ENCODE measurements at regions not wholly inside any gene's neighbourhood (a gene's known extent, or its start where the extent isn't known, plus 50 kb on each side); places are given as distances from the start of the nearest gene placed in this dataset.

GRCh38 chr12:78584695-78585094 lies 279.9 kb upstream of the SYT1 start:
- DNase-seq (ENCODE audit: low read depth, low spot score): no peak

DNA sequence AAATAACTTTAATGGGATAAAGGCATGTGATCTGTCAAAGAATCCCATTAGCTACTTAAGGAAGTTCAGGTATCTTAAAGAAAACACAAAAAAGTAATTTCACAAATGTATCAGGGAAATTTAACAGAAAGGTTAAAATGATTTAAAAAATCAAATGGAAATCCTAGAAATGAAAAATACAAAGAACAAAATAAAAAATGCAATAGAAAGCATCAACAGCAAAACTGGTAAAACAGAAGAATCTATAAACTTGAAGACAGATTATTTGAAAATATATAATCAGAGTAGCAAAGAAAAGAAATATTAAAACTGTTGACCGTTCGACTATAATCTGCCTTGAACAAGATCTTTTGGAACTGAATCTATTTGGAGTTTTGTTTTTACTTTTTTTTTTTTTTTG lies 279.4 kb upstream of the SYT1 start:
- no peak for DNase-seq (ENCODE audit: low read depth, low spot score)

DNA sequence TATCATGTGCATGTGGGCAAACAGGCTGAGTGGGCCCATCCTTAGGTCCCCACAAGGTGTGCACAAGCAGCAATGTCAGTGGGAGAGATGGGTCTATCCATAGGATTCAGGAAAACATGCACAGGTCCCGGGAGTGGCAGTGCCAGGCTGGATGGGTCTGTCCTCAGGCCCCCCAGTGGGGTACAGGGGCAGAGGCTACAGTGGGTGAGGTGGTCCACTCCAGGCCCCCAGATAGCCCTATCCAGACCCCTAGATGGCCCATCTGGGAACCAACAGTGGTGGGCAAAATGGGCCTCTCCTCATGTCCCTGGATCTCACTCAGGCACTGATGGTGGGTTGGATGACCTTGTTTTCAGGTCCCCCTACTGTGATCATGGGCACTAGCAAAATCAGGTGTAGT lies 277.8 kb upstream of the SYT1 start:
- DNase-seq (ENCODE audit: low read depth, low spot score): no peak

DNA sequence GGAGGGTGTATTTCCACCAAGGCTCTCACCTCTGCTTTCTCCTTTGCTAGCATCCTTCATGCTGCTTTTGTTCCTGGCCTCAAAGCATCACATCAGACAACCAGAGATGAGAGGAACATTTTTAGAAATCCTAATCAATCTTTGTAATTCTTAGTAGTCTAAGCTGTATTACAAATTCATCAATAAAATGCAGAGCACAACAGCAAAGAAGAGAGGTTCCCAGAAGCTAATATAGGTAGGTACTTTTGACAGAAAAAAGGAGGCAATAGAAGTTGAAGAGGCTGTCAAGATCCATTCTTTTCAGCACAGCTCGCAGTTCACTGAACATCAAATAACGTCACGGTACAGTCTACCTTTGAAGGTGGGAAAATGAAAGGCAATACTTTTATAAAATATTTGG lies 265.2 kb upstream of the SYT1 start:
- DNase-seq (ENCODE audit: low read depth, low spot score): no peak

DNA sequence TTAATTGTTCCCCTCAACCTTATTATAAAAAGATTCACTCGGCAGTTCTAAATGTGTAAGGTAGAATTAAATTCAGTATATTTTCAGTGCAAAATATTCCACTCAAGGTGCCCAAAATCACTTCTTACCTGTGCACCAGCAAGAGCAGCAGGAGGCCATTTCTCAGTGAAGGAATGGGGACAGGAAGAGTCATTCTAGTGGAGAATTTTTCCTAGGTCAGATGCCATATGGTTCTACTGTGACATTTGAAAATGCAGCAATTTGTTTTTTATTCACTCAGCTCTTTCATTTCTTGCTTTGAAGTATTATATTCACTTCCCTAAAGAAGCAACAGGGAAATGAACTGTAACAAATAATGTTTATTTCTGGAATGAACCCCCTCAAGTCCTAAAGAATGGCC lies 264.0 kb upstream of the SYT1 start:
- no peak for DNase-seq (ENCODE audit: low read depth, low spot score)

- DNase-seq (ENCODE audit: low read depth, low spot score): no peak
Observed at GRCh38 chr12:78611504-78611903, 253.1 kb upstream of the SYT1 start.

GRCh38 chr12:78612190-78612589 lies 252.4 kb upstream of the SYT1 start:
- DNase-seq (ENCODE audit: low read depth, low spot score): no peak

DNA sequence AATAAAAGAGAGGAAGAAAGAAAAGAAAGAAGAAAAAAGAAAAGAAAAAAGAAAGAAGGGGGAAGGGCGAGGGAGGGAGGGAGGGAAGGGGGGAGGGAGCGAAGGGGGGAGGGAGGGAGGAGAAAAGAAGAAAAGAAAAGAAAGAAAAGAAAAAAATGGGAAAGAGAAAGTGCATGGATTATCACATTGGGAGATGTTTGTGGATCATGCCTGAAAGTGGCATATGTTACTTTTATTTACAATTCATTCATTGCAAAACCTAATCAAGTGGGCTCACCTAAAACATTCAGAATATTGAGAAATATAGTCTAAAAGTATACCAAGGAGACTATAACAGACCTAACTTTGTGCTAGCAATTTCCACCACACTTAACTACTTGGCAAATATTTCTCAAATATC lies 246.9 kb upstream of the SYT1 start:
- DNase-seq (ENCODE audit: low read depth, low spot score): no peak

- DNase-seq (ENCODE audit: low read depth, low spot score): no peak
Observed at GRCh38 chr12:78622529-78623195, 241.9 kb upstream of the SYT1 start.

DNA sequence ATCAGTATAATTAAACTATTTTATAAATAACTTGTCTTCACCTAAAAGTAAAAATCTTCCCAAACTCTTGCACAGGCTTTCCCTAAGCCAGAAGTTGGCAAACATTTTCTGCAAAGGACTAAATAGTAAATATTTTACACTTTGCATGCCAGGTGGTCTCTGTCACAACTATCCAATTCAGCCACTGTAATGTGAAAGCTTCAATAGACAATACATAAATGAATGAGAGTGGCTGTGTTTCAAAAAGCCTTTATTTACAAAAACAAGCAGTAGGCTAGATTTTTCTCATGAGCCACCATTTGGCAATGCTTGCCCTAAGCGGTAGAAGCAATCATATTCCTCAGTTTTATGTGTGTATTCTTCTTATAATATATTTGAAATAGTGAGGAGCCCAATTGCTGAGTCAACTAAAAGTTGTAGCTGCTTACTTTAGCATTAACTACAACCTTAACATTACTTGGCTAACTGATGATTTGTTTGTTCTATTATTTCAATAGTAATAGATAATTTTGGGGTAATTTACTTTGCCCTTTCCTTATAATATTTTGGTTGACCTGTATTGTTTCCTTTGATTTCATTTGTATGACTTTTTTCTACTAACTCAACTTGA lies 236.0 kb upstream of the SYT1 start:
- no peak for DNase-seq (ENCODE audit: low read depth, low spot score)

- no peak for DNase-seq (ENCODE audit: low read depth, low spot score)
Observed at GRCh38 chr12:78636231-78636855, 228.2 kb upstream of the SYT1 start.

GRCh38 chr12:78641837-78642423 lies 222.6 kb upstream of the SYT1 start:
- no peak for DNase-seq (ENCODE audit: low read depth, low spot score)

- DNase-seq (ENCODE audit: low read depth, low spot score): peak; percentile 3
Observed at GRCh38 chr12:78645956-78646355, 218.6 kb upstream of the SYT1 start.

- DNase-seq (ENCODE audit: low read depth, low spot score): peak; percentile 57
Observed at GRCh38 chr12:78651755-78652154, 212.8 kb upstream of the SYT1 start.

DNA sequence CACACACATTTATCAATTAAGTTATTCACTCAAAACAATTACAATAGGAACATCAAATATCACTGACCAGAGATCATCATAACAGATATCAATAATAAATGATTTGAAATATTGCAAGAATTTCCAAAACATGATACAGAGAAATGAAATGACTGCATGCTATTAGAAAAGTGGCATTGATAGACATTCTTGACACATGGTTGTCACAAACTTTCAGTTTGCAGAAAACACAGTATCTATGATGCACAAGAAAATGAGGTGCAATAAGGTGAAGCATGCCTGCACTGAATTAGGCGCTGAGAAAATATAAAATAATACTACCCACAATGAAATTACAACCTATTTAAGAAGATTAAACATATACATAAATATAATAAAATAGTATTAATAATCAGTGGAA lies 198.0 kb upstream of the SYT1 start:
- DNase-seq (ENCODE audit: low read depth, low spot score): no peak

GRCh38 chr12:78671295-78671694 lies 193.3 kb upstream of the SYT1 start:
- DNase-seq (ENCODE audit: low read depth, low spot score): peak; percentile 92

DNA sequence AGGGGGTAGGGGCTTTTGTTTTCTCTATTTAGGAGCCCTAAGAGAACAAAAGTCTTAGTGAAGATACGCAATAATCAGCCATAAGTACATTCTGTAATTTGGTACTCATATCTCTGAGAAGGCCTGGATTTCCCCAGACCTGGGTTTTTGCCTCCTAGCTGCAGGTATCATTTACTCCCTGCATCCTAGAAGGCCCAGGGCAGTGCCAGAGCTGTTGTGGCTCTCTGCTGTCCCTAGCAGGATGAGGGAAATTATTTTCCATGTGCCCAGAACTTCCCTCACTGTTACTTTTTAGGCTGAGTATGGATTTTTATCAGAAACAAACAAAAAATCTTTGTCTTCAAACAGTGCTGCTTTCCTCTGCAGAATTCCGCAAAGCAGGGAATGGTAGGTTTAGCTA lies 192.5 kb upstream of the SYT1 start:
- peak; percentile 1 for DNase-seq (ENCODE audit: low read depth, low spot score)

- DNase-seq (ENCODE audit: low read depth, low spot score): peak; percentile 44
Observed at GRCh38 chr12:78674311-78675090, 190.1 kb upstream of the SYT1 start.

- no peak for DNase-seq (ENCODE audit: low read depth, low spot score)
Observed at GRCh38 chr12:78680596-78680995, 184.0 kb upstream of the SYT1 start.

- no peak for DNase-seq (ENCODE audit: low read depth, low spot score)
Observed at GRCh38 chr12:78683031-78683430, 181.5 kb upstream of the SYT1 start.

- no peak for DNase-seq (ENCODE audit: low read depth, low spot score)
Observed at GRCh38 chr12:78683626-78684025, 180.9 kb upstream of the SYT1 start.

DNA sequence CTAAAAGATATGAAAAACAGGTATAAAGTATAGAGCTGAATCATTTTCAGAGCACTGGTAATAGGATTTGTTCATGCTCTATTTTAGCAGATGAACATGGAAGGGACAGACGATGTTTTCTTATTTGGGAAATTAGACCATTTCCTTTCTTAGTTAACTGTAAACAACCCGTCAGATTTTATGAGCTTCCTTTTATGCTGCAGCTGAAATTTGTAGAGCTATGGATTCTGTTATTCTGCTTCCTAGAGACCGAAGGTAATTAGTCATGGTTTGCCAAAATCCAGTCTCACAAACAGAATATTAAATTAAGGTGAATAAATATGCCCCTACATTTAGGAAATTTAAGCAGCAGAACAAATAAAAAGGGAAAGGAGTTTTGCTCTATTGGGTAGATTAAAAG lies 180.2 kb upstream of the SYT1 start:
- DNase-seq (ENCODE audit: low read depth, low spot score): no peak

Data from astrocyte of the hippocampus (primary cell).